ENCODE measurements at regions not wholly inside any gene's neighbourhood (a gene's known extent, or its start where the extent isn't known, plus 50 kb on each side); places are given as distances from the start of the nearest gene placed in this dataset.

- H3K4me3 ChIP-seq (ENCODE audit: insufficient read depth, low read depth, low read length), result no peak overlapping the region
- H3K27me3 ChIP-seq (ENCODE audit: control insufficient read depth, insufficient read depth, low read length, poor library complexity, severe bottlenecking), result peaks cover 4% of the 10 kb centered on the region
- no peak overlapping the region for H3K27ac ChIP-seq (ENCODE audit: insufficient read depth, low read depth, low read length, poor library complexity, severe bottlenecking)
- 94 to 96% methylated on average over 20 to 21 of the region's 21 CpGs for WGBS, 2 experiments
- H3K4me1 ChIP-seq (ENCODE audit: control insufficient read depth, insufficient read depth, low read length), result no peaks in the 10 kb centered on the region
- no peaks in the 10 kb centered on the region for H3K36me3 ChIP-seq (ENCODE audit: control insufficient read depth, insufficient read depth, low read length)
- no peaks in the 10 kb centered on the region for H3K9me3 ChIP-seq (ENCODE audit: control insufficient read depth, low read length)
Measured at GRCh38 chrX:476724-477075, 90.0 kb upstream of the PPP2R3B start.

- no peaks in the 10 kb centered on the region for H3K4me1 ChIP-seq (ENCODE audit: control insufficient read depth, insufficient read depth, low read length)
- no peaks in the 10 kb centered on the region for H3K9me3 ChIP-seq (ENCODE audit: control insufficient read depth, low read length)
- WGBS, 2 experiments, result 93 to 94% methylated on average over 18 of the region's 18 CpGs
- no peak overlapping the region for H3K27ac ChIP-seq (ENCODE audit: insufficient read depth, low read depth, low read length, poor library complexity, severe bottlenecking)
- H3K36me3 ChIP-seq (ENCODE audit: control insufficient read depth, insufficient read depth, low read length), result no peaks in the 10 kb centered on the region
- H3K4me3 ChIP-seq (ENCODE audit: insufficient read depth, low read depth, low read length), result no peak overlapping the region
- peaks cover 4% of the 10 kb centered on the region for H3K27me3 ChIP-seq (ENCODE audit: control insufficient read depth, insufficient read depth, low read length, poor library complexity, severe bottlenecking)
Measured at GRCh38 chrX:477441-478012, 90.8 kb upstream of the PPP2R3B start.

GRCh38 chrX:479273-479981 is 92.7 kb upstream of the PPP2R3B start:
- WGBS, 2 experiments, result 93 to 94% methylated on average over 20 of the region's 20 CpGs
- Histone ChIP-seq H3K4me3 (ENCODE audit: insufficient read depth, low read depth, low read length) (no peak overlapping the region), H3K27me3 (ENCODE audit: control insufficient read depth, insufficient read depth, low read length, poor library complexity, severe bottlenecking) (peaks cover 4% of the 10 kb centered on the region), H3K36me3 (ENCODE audit: control insufficient read depth, insufficient read depth, low read length) (no peaks in the 10 kb centered on the region), H3K4me1 (ENCODE audit: control insufficient read depth, insufficient read depth, low read length) (no peaks in the 10 kb centered on the region), H3K9me3 (ENCODE audit: control insufficient read depth, low read length) (no peaks in the 10 kb centered on the region), H3K27ac (ENCODE audit: insufficient read depth, low read depth, low read length, poor library complexity, severe bottlenecking) (no peak overlapping the region)

GRCh38 chrX:480861-481417 is 94.2 kb upstream of the PPP2R3B start:
- H3K27ac ChIP-seq (ENCODE audit: insufficient read depth, low read depth, low read length, poor library complexity, severe bottlenecking), result no peak overlapping the region
- peaks cover 4% of the 10 kb centered on the region for H3K27me3 ChIP-seq (ENCODE audit: control insufficient read depth, insufficient read depth, low read length, poor library complexity, severe bottlenecking)
- 92 to 94% methylated on average over 7 of the region's 7 CpGs for WGBS, 2 experiments
- no peaks in the 10 kb centered on the region for H3K4me1 ChIP-seq (ENCODE audit: control insufficient read depth, insufficient read depth, low read length)
- no peaks in the 10 kb centered on the region for H3K9me3 ChIP-seq (ENCODE audit: control insufficient read depth, low read length)
- H3K4me3 ChIP-seq (ENCODE audit: insufficient read depth, low read depth, low read length), result no peak overlapping the region
- H3K36me3 ChIP-seq (ENCODE audit: control insufficient read depth, insufficient read depth, low read length), result no peaks in the 10 kb centered on the region

- Histone ChIP-seq H3K27me3 (ENCODE audit: control insufficient read depth, insufficient read depth, low read length, poor library complexity, severe bottlenecking) (peaks cover 4% of the 10 kb centered on the region), H3K4me1 (ENCODE audit: control insufficient read depth, insufficient read depth, low read length) (no peaks in the 10 kb centered on the region), H3K4me3 (ENCODE audit: insufficient read depth, low read depth, low read length) (no peak overlapping the region), H3K9me3 (ENCODE audit: control insufficient read depth, low read length) (no peaks in the 10 kb centered on the region), H3K27ac (ENCODE audit: insufficient read depth, low read depth, low read length, poor library complexity, severe bottlenecking) (no peak overlapping the region), H3K36me3 (ENCODE audit: control insufficient read depth, insufficient read depth, low read length) (no peaks in the 10 kb centered on the region)
- 81 to 82% methylated on average over 13 of the region's 13 CpGs for WGBS, 2 experiments
Measured at GRCh38 chrX:482192-482701, 95.5 kb upstream of the PPP2R3B start.

GRCh38 chrX:482702-483203 is 96.0 kb upstream of the PPP2R3B start:
- WGBS, 2 experiments, result 88 to 92% methylated on average over 23 of the region's 23 CpGs
- H3K36me3 ChIP-seq (ENCODE audit: control insufficient read depth, insufficient read depth, low read length), result no peaks in the 10 kb centered on the region
- H3K4me3 ChIP-seq (ENCODE audit: insufficient read depth, low read depth, low read length), result no peak overlapping the region
- H3K27ac ChIP-seq (ENCODE audit: insufficient read depth, low read depth, low read length, poor library complexity, severe bottlenecking), result no peak overlapping the region
- no peaks in the 10 kb centered on the region for H3K4me1 ChIP-seq (ENCODE audit: control insufficient read depth, insufficient read depth, low read length)
- H3K9me3 ChIP-seq (ENCODE audit: control insufficient read depth, low read length), result no peaks in the 10 kb centered on the region
- H3K27me3 ChIP-seq (ENCODE audit: control insufficient read depth, insufficient read depth, low read length, poor library complexity, severe bottlenecking), result peaks cover 4% of the 10 kb centered on the region

GRCh38 chrX:485368-485767 is 98.7 kb upstream of the PPP2R3B start:
- Histone ChIP-seq H3K4me1 (ENCODE audit: control insufficient read depth, insufficient read depth, low read length) (no peaks in the 10 kb centered on the region), H3K36me3 (ENCODE audit: control insufficient read depth, insufficient read depth, low read length) (no peaks in the 10 kb centered on the region), H3K27ac (ENCODE audit: insufficient read depth, low read depth, low read length, poor library complexity, severe bottlenecking) (no peak overlapping the region), H3K4me3 (ENCODE audit: insufficient read depth, low read depth, low read length) (no peak overlapping the region), H3K9me3 (ENCODE audit: control insufficient read depth, low read length) (no peaks in the 10 kb centered on the region), H3K27me3 (ENCODE audit: control insufficient read depth, insufficient read depth, low read length, poor library complexity, severe bottlenecking) (peaks cover 4% of the 10 kb centered on the region)
- 95% methylated on average over 13 of the region's 13 CpGs for WGBS, 2 experiments

- Histone ChIP-seq H3K4me1 (ENCODE audit: control insufficient read depth, insufficient read depth, low read length) (no peaks in the 10 kb centered on the region), H3K27ac (ENCODE audit: insufficient read depth, low read depth, low read length, poor library complexity, severe bottlenecking) (no peak overlapping the region), H3K36me3 (ENCODE audit: control insufficient read depth, insufficient read depth, low read length) (no peaks in the 10 kb centered on the region), H3K27me3 (ENCODE audit: control insufficient read depth, insufficient read depth, low read length, poor library complexity, severe bottlenecking) (no peaks in the 10 kb centered on the region), H3K9me3 (ENCODE audit: control insufficient read depth, low read length) (no peaks in the 10 kb centered on the region), H3K4me3 (ENCODE audit: insufficient read depth, low read depth, low read length) (no peak overlapping the region)
- 96 to 98% methylated on average over 3 of the region's 4 CpGs for WGBS, 2 experiments
Measured at GRCh38 chrX:486325-486724, 99.6 kb upstream of the PPP2R3B start.

GRCh38 chrX:487836-488235 is 101.1 kb upstream of the PPP2R3B start:
- Histone ChIP-seq H3K4me1 (ENCODE audit: control insufficient read depth, insufficient read depth, low read length) (no peaks in the 10 kb centered on the region), H3K27ac (ENCODE audit: insufficient read depth, low read depth, low read length, poor library complexity, severe bottlenecking) (no peak overlapping the region), H3K36me3 (ENCODE audit: control insufficient read depth, insufficient read depth, low read length) (no peaks in the 10 kb centered on the region), H3K27me3 (ENCODE audit: control insufficient read depth, insufficient read depth, low read length, poor library complexity, severe bottlenecking) (no peaks in the 10 kb centered on the region), H3K9me3 (ENCODE audit: control insufficient read depth, low read length) (no peaks in the 10 kb centered on the region), H3K4me3 (ENCODE audit: insufficient read depth, low read depth, low read length) (no peak overlapping the region)
- 88 to 95% methylated on average over 1 of the region's 1 CpG for WGBS, 2 experiments

- no peak overlapping the region for H3K4me3 ChIP-seq (ENCODE audit: insufficient read depth, low read depth, low read length)
- no peaks in the 10 kb centered on the region for H3K27me3 ChIP-seq (ENCODE audit: control insufficient read depth, insufficient read depth, low read length, poor library complexity, severe bottlenecking)
- WGBS, 2 experiments, result 95 to 96% methylated on average over 12 of the region's 12 CpGs
- H3K36me3 ChIP-seq (ENCODE audit: control insufficient read depth, insufficient read depth, low read length), result no peaks in the 10 kb centered on the region
- H3K9me3 ChIP-seq (ENCODE audit: control insufficient read depth, low read length), result no peaks in the 10 kb centered on the region
- no peak overlapping the region for H3K27ac ChIP-seq (ENCODE audit: insufficient read depth, low read depth, low read length, poor library complexity, severe bottlenecking)
- no peaks in the 10 kb centered on the region for H3K4me1 ChIP-seq (ENCODE audit: control insufficient read depth, insufficient read depth, low read length)
Measured at GRCh38 chrX:489820-490219, 103.1 kb upstream of the PPP2R3B start.

Measured in ectodermal cell (in vitro differentiated cells).